GM18861 (cell line): ENCODE measurements at regions not wholly inside any gene's neighbourhood (a gene's known extent, or its start where the extent isn't known, plus 50 kb on each side); places are given as distances from the start of the nearest gene placed in this dataset.
"Not testable (repeated sequence)": the region's sequence is repeated elsewhere in the genome, so short reads cannot be mapped to it uniquely, and the experiment has no call there.

Experiments used
- ATAC-seq: cut with Tn5 transposase; IDR thresholded peaks from one replicate; pipeline ENCODE4 v1.9.1; 2021; ENCODE audit not compliant: unreplicated experiment

DNA sequence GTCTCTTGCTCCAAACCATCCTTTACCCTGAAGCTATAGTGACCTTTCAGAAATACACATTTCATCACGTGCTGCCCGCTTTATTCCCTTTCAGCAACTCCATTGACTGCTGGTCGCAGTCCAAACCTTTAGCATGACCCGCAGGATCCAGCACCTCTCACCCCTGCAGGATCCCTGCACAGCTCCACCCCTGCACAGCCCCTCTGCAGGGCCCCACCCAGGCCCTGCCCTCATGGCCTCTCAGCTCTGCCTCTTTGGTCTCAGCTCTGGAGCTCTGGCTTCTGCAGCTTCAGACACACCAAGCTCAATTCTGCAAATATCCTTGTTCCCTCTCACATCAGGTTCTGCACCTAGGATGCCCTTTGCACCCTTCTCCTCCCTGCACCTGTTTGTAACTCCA is 264.9 kb upstream of the C1orf174 start:
- ATAC-seq = no peak

- no peak for ATAC-seq
These were observed 265.7 kb upstream of the C1orf174 start for GRCh38 chr1:4165686-4166300.

DNA sequence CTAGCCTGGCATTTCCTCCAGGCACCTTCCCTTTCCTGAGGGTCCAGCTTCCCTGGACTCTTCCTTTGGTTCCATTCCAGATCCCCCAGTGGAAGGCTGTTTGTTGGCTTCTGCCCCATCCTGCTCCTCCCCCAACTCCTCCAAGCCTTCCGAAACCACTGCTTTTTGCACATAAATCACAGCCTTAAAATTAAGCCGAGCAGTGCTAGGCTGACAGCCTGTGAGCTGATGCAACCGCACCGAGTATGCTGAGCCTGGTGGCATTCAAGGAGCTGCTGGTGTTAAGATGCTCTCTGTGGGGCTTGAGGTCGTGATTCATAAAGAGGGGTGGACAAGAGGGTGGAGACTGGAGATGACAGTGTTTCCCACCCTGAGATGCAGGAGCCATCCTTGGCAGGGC is 266.6 kb upstream of the C1orf174 start:
- ATAC-seq = no peak

GRCh38 chr1:4169991-4170390 is 269.9 kb upstream of the C1orf174 start:
- no peak for ATAC-seq

GRCh38 chr1:4170548-4171340 is 270.7 kb upstream of the C1orf174 start:
- no peak for ATAC-seq

DNA sequence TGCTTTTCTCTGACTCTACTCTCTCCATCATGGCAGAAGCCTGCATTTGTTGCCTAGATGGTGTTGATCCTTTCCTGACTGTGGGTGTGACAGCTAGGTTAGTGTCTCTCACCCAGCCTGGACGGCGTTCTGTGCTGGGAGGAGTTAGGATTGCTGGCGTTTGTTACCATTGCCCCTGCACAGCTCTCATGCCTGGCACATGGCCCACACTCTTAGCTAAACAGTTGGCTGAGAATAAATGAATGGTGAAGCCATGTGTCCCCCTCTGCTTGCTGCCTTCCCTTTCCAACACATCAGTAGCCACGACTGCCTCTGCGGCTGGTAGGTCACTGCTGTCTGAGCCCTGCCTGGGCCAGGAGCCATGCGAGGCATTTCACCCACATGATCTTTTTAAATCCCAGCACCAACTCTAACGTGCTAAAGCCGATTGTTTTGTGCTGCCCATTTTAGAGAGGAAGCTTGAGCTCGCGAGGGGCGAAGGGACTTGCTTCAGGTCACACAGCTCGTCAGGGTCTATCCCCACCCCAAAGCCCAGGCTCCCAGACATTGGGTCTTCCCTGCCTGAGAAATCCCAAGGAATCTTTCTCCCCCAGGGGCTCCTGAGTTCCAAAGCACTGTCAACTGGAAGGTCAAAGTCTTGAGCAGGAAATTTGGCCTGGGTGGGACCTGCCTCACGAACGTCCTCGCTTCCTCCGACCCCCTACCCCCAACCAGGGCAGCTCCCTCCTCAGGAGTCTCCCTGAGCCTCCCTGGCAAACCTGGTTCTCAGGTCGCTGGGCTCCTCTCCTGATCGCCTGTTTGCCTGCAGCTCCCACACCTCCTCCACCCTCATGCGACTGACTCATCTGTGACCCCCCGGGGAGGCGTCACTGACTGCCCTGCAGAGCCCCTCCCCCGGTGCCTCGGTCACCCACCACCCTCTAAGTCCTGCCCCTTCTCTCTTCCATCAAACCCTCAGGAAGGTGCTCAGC is 271.7 kb upstream of the C1orf174 start:
- no peak for ATAC-seq

GRCh38 chr1:4172644-4173599 is 272.9 kb upstream of the C1orf174 start:
- ATAC-seq = no peak

- no peak for ATAC-seq
These were observed 273.7 kb upstream of the C1orf174 start for GRCh38 chr1:4173731-4174130.

DNA sequence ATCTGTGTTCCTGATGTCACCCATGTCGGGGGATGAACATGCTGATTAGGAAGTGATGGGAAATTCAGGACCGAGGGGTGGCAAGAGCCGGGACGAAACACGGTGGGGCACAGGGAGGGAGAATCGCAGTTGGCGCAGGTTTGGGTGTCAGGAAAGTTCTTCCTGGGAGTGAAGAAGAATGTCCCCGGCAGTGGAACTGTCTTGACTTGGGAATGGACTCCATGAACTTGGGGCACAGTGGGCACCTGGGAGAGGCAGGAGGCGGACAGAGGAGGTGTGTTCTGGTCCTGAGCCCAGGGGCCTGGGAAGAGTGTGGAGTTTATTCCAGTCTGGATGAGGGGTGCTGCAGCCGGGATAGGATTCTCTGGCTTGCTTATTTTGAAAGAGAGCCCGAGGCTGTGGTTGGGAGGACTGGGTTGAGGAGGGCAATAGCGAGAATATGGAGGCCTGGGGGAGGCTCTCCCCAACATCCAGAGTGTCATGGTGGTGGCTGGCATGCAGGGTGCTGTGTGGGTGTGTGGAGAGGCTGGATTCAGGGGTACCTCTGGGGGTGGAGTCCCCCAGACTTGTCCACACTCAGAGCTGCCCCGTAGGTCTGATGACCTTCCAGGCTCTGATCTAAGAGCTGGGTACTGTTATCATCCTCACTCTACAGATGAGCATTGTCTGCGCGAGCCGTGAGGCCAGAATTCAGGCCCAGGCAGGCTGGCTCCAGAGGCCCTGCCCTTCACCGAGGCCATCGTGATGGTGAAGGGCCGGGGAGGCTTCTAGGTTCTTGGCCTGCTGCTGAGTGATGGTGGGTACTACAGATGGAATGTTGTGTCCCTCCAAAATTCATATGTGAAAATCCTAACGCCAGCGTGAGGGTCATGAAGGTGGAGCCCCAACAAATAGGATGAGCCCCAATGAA is 274.5 kb upstream of the C1orf174 start:
- ATAC-seq = no peak

DNA sequence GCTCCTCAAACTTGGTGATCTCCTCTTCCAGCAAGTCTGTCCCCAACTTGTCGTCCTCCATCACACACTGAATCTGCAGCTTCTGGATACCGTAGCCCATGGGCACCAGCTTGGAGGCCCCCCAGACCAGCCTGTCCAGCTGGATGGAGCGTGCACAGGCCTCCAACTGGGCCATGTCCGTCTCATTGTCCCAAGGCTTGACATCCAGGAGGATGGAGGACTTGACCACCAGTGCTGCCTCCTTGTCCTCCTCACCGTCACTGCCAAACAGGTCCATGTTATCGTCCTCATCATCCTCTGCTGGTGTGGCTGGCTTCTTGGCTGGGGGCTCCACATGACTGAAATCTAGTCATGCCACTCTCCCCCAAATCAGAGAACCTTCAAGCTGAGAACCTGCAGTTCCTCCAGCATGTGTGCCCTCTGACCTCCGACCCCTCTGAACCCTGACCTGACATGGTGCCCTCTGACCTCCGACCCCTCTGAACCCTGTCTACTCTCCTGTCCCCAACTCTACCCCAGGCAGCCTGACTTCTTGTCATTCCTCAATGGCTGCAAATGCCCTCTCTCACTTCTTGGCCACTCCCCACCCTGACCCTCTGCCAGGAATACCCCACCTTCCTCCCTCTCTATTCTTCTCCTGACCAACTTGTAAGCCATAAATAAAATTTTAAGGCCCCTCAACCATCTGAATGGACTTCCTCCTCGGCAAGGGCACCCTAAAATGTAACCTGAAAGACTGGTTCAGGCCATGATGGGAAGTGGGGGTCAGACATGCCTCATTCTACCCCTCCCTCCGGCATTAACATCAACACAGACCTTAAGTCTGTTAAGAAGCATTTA is 275.7 kb upstream of the C1orf174 start:
- ATAC-seq = no peak

GRCh38 chr1:4176841-4177240 is 276.8 kb upstream of the C1orf174 start:
- ATAC-seq = no peak

- ATAC-seq = no peak
These were observed 277.5 kb upstream of the C1orf174 start for GRCh38 chr1:4177425-4178150.

DNA sequence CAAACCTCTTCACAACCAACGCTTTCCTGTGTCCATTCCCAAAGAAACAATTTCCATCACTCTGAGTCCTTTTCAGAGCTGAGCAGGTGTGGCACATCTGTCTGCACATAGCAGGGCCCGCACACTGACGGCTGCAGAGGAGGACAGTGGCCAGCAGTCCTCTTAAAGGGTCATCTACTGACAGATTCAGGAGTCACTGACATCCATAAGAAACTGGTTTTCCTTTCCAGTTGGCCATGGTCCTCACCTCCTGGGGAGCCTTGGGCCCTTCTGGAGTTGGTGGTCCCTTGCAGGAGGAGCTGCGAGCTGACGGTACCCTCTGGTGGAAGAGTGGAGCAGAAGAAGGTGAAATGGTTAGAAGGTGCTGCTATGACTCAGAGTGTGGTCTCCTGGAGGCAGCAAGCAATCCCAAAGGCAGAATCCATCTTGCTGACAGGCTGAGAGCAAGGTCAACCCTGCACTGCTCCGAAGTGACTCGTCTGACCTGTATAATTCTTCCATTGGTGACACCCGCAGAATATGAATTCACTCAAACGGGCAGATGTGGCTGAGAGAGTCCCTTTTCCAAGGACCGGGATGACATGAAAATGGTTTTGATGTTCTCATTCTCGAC is 278.5 kb upstream of the C1orf174 start:
- ATAC-seq = no peak

DNA sequence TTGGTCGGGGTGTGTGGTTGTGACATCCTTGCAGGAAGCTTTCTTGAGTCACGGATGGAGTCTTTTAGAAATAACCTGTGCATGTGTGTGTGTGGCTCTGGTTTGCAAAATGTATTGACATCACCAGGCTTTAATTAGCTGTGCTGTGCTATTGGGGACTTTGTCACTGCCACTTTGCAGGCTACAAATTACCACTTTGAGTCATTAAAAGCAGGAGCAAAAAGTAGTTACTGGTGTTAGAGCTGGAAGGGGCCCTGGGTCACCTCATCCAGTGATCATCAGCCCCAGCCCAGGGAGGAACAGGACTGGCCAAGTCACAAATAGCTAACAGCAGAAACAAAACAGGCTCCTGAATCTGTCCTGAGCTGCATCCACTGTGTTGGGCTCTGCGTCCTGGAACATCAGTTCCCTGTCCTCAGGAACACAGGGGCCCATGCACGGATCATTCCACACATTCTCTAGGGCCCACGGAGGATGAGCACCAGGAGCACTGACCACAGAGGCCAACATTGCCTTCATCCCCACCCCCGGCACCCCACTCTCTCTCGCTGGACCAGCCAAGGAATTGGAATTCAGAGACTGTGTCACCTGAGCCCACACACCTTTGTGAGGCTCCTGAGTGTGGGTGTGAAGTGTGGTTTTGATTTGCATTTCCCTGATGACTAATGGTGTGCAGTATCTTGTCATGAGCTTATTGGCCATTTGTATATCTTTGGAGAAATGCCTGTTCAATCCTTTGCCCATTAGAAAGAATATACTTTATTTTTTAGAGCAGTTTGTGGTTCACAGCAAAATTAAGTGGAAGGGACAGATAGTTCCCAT is 280.1 kb upstream of the C1orf174 start:
- no peak for ATAC-seq

- not testable (repeated sequence) for ATAC-seq
These were observed 286.4 kb upstream of the C1orf174 start for GRCh38 chr1:4186486-4186885.

DNA sequence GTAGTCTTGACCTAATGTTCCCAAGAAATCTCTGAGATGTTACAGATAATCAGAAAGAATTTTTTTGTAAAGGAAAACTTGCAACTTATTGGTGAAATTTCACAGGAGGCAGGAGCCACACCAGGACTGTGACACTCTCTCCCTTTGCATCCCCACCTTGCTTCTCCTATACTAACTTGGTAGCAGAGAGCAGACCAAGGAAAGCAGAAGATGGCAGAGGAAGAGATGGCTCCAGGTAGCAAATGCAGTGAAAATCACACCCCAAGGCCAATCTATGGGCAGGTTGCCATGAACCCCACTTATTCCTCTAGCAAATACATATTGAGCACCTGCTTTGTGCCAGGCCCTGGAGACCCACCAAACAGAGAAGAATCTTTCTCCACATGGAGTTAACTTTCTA is 303.4 kb upstream of the C1orf174 start:
- no peak for ATAC-seq

DNA sequence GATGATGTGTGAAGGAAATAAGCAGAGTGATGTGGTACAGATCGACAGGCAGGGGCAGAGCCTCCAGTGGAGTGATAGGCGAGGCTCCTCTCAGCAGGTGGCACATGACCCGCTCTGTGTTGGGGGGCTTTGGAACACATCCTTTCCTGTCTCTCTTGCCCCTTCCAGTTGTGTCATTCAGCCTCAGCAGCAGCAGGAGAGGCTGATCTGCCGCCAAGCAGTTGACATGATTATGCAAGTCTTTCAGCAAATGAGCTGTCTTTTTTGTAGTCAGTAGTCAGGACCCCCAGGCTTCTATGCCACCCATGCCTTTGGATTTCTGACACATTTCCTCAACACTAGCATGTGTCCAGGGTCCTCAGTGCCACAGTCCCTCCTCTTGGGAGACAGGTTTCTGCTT is 307.1 kb upstream of the C1orf174 start:
- no peak for ATAC-seq
